ENCODE measurements at regions not wholly inside any gene's neighbourhood (a gene's known extent, or its start where the extent isn't known, plus 50 kb on each side); places are given as distances from the start of the nearest gene placed in this dataset.

- TF ChIP-seq POLR2AphosphoS5 (IDR thresholded peaks at IDR 0.05; ENCODE audit: low read depth, low read length) (no peak), REST (IDR thresholded peaks at IDR 0.05; ENCODE audit: insufficient read depth in 1 of 2, low read depth in 2 of 2, low read length in 2 of 2) (no peak), SIN3A (IDR thresholded peaks at IDR 0.05; ENCODE audit: borderline replicate concordance, insufficient read depth, low read length) (no peak), TAF1 (IDR thresholded peaks at IDR 0.05; ENCODE audit: borderline replicate concordance, insufficient read depth, low read length) (no peak)
Measured at GRCh38 chr13:84668637-84669036, 786.4 kb upstream of the SLITRK1 start.
